SU-DHL-6 (cell line): ENCODE measurements at regions not wholly inside any gene's neighbourhood (a gene's known extent, or its start where the extent isn't known, plus 50 kb on each side); places are given as distances from the start of the nearest gene placed in this dataset.

Experiments used
- EZH2phosphoT487 ChIP-seq: fragments of 200-600 bp; sonication (generic), shearing (Covaris generic); conservative IDR thresholded peaks from 2 replicates; pipeline ENCODE4 v1.6.1; 2018; ENCODE audit warnings: mild to moderate bottlenecking, antibody characterized with exemption, low read length, moderate library complexity, mixed read lengths
- TF ChIP-seq, protein P1 (sequence below): fragments of 200-600 bp; sonication (generic); IDR thresholded peaks from one replicate; pipeline ENCODE4 v1.5.1; 2017; ENCODE audit warnings: antibody characterized with exemption, mild to moderate bottlenecking, low read length, moderate library complexity; ENCODE audit not compliant: insufficient read depth, poor library complexity, severe bottlenecking

DNA sequence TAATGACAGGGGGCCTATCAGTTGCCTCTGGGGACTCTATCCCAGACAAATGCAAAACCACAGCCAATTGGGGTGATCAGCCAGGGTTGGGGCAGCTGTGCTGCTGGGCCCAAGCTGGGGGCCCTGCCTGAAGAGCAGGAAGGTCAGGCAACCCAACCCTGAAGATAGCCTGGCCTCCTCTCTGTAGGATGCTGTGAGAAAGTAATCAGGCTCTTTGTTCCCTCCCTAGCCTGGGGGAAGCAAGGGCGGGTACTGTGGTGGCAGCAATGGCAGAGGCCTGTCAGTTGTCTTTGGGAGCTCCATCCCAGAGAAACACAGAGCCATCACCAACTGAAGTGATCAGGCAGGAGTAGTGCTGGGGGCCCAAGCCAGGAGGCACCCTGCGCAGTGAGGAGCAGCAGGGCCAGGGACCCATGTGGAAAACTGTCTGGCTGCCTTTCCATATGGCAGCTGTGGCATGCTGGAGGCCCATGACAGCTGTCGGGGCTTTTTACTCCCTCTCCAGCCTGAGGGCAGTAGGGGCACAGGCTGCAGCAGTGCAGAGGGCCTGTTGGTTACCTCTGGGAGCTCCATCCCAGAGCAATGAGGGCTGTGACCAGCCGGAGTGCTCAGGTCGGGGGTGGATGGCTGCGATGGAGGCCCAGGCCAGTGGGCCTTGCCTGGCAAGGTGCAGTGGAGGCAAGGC is 73.6 kb upstream of the ATP12A start:
- TF ChIP-seq, protein P1, sequence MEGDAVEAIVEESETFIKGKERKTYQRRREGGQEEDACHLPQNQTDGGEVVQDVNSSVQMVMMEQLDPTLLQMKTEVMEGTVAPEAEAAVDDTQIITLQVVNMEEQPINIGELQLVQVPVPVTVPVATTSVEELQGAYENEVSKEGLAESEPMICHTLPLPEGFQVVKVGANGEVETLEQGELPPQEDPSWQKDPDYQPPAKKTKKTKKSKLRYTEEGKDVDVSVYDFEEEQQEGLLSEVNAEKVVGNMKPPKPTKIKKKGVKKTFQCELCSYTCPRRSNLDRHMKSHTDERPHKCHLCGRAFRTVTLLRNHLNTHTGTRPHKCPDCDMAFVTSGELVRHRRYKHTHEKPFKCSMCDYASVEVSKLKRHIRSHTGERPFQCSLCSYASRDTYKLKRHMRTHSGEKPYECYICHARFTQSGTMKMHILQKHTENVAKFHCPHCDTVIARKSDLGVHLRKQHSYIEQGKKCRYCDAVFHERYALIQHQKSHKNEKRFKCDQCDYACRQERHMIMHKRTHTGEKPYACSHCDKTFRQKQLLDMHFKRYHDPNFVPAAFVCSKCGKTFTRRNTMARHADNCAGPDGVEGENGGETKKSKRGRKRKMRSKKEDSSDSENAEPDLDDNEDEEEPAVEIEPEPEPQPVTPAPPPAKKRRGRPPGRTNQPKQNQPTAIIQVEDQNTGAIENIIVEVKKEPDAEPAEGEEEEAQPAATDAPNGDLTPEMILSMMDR, result no peak
- no peak for TF ChIP-seq EZH2phosphoT487
